B cell (primary cell): ENCODE measurements at regions not wholly inside any gene's neighbourhood (a gene's known extent, or its start where the extent isn't known, plus 50 kb on each side); places are given as distances from the start of the nearest gene placed in this dataset.

Source experiments
- CTCF ChIP-seq: fragments of 200-600 bp; IDR thresholded peaks from one replicate; pipeline ENCODE4 v1.8.0; 2022; ENCODE audit warnings: antibody characterized with exemption, mild to moderate bottlenecking
- EZH2 ChIP-seq: IDR thresholded peaks from 2 replicates; pipeline ENCODE4 v1.6.1; 2012; ENCODE audit warnings: borderline replicate concordance, low read depth, mild to moderate bottlenecking, moderate library complexity, low read length; ENCODE audit not compliant: insufficient read depth, poor library complexity, severe bottlenecking

- TF ChIP-seq CTCF (no peak), EZH2 (no peak)
These were observed 149.8 kb upstream of the NOCT start for GRCh38 chr4:138865765-138866164.
